Kidney epithelial cell (primary cell): ENCODE measurements at regions not wholly inside any gene's neighbourhood (a gene's known extent, or its start where the extent isn't known, plus 50 kb on each side); places are given as distances from the start of the nearest gene placed in this dataset.

Source experiments
- DNase-seq: peaks from one replicate; pipeline ENCODE4 v3.0.0-alpha.2; 2010; ENCODE audit warnings: low read depth
- H3K27me3 ChIP-seq: 2 replicates; pipeline ENCODE4 v1.6.0; 2011; ENCODE audit warnings: low read length; ENCODE audit not compliant: control insufficient read depth, insufficient read depth
- H3K36me3 ChIP-seq: 2 replicates; pipeline ENCODE4 v1.5.1; 2011; ENCODE audit warnings: low read length; ENCODE audit not compliant: control insufficient read depth, insufficient read depth
- H3K4me3 ChIP-seq: 2 replicates; pipeline ENCODE4 v1.5.1; 2011; ENCODE audit warnings: low read depth, mild to moderate bottlenecking, control low read depth, low read length
- TF ChIP-seq, protein P1 (sequence below): IDR thresholded peaks from 2 replicates; pipeline ENCODE4 v1.5.1; 2011; ENCODE audit warnings: mild to moderate bottlenecking, moderate library complexity, low read length, control low read depth, inconsistent platforms; ENCODE audit not compliant: insufficient read depth, poor library complexity, severe bottlenecking

DNA sequence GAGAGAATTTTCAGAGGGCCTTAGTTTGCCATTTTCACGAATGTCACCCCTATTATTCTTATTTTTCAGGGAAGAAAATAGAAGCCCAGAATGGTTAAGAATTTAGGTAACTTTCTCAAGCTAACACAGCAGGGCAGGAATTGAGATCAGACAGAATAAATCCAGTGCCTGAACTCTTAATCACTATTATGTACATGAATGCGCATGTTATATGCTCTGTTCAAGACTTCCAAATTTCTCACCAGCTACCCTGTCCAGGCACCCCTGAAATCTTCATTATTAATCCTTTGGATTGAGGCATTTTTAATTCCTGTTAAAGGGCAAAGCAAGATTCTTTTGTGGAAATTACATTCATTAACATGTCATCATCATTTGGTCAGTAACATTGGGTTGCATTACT, 218.4 kb downstream of the ACTR3 start:
- Histone ChIP-seq H3K4me3 (no peak overlapping the region), H3K27me3 (no peaks in the 10 kb centered on the region), H3K36me3 (no peaks in the 10 kb centered on the region)
- TF ChIP-seq, protein P1, sequence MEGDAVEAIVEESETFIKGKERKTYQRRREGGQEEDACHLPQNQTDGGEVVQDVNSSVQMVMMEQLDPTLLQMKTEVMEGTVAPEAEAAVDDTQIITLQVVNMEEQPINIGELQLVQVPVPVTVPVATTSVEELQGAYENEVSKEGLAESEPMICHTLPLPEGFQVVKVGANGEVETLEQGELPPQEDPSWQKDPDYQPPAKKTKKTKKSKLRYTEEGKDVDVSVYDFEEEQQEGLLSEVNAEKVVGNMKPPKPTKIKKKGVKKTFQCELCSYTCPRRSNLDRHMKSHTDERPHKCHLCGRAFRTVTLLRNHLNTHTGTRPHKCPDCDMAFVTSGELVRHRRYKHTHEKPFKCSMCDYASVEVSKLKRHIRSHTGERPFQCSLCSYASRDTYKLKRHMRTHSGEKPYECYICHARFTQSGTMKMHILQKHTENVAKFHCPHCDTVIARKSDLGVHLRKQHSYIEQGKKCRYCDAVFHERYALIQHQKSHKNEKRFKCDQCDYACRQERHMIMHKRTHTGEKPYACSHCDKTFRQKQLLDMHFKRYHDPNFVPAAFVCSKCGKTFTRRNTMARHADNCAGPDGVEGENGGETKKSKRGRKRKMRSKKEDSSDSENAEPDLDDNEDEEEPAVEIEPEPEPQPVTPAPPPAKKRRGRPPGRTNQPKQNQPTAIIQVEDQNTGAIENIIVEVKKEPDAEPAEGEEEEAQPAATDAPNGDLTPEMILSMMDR = no peak
- DNase-seq = no peak

DNA sequence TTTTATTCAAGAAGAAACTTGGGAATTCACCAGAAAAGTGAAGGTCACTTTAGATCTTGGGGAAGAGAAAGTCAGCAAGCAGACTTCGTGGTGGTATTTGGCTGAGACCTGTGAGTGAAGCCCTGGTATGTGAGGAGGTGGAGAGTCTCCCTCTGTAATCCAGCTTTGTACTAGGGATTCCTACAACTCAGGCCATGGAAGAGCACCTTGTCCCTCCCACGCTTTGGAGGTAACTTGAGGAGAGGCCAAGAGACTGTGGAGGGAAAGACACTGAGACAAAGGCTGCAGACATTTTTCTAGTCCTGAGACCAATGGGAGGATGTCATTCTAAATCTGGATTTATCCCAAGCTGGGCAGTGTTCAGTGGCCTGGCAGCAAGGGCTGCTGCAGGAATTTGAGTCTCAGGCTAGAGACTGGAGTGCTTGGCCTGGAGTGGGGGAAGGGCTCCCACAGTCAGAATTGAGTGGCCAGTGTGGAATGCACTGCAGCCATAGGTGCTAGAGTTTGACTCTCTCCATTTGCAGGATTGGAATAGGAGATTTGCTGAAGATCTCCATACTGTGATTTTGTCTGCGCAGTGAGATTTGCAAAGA, 219.0 kb downstream of the ACTR3 start:
- TF ChIP-seq, protein P1 = no peak
- no peak for DNase-seq
- Histone ChIP-seq H3K4me3 (no peak overlapping the region), H3K36me3 (no peaks in the 10 kb centered on the region), H3K27me3 (no peaks in the 10 kb centered on the region)

DNA sequence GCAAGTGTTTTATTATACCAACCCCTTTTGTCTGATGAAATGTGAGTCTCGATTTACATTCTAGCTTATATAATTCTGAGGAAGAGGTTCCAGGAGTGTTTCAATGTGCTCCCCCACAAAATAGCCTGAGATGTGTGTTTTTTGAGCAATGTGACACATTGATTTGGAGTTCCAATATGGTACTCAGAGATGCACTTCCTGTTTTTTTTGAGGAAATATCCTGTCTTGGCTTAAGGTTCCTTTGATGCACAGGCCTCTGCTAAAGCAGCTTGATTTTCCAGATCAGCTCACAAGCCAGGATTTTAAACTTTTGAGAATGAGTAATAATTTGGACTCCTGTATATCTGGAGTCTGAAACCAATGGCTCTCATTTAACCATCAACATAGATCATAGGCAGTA, 221.4 kb downstream of the ACTR3 start:
- no peak overlapping the region for H3K4me3 ChIP-seq
- H3K27me3 ChIP-seq = no peaks in the 10 kb centered on the region
- H3K36me3 ChIP-seq = no peaks in the 10 kb centered on the region
- TF ChIP-seq, protein P1 = no peak
- no peak for DNase-seq

DNA sequence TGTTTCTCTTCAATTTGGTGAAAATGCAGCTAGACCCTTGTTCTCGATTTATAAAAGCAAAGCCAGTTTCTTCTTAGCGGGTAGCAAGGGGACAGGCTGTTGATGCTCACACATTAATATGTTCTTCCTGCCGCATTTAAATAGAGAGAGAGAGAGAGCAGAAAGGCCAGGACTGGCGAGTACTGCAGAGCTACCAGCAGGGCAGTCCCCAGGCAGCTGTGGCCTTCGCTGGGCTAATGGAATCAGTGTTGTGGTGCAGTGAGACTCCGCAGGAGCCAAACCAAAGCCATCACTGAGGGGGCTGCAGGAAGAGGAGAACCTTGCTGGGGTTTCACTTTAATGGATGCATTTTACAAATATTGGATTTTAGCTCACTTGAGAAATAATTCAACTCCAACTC, 223.6 kb downstream of the ACTR3 start:
- Histone ChIP-seq H3K27me3 (no peaks in the 10 kb centered on the region), H3K36me3 (no peaks in the 10 kb centered on the region), H3K4me3 (no peak overlapping the region)
- TF ChIP-seq, protein P1 = no peak
- no peak for DNase-seq

DNA sequence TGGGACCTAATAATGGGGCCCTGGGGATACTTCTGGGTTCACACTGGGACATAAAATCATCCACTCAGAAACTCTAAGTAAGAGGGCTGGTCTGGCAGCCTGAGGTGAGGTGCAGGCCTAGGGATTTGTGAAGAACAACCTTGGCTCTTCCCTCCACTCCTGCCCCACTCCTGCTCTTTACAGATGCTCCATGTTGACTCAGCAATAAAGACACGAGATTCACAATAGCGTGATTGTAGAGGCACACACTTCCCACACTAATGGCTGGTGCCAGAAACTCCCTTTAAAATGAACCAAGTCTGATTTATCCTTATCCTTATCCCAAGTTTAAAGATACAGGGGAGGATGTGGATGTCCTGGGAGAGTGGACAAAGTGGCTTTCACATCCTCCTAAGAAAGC, 228.2 kb downstream of the ACTR3 start:
- no peak for DNase-seq
- H3K4me3 ChIP-seq = no peak overlapping the region
- TF ChIP-seq, protein P1 = no peak
- no peaks in the 10 kb centered on the region for H3K27me3 ChIP-seq
- no peaks in the 10 kb centered on the region for H3K36me3 ChIP-seq

DNA sequence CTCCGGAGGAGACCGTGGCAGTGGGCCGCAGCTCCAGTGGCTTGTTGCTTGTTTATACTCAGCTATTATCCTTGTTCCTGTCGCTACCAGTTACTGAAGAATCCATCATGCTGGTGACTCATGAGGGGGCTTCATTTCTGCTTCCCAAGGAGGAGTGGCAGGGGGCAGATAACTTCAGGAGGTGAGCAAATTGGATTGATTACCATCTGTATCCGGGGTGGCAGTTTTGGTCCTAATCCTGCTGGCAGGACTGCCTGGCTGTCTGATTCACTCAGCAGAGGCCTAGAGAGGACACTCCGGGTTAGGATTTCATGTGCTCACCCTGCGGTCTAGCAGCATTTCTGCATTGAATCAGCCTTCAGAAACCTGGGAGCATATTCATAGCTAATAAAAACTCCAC, 230.0 kb downstream of the ACTR3 start:
- TF ChIP-seq, protein P1 = no peak

More for the DNA sequence above, 230.0 kb downstream of the ACTR3 start:
- no peak for DNase-seq
- Histone ChIP-seq H3K27me3 (no peaks in the 10 kb centered on the region), H3K36me3 (no peaks in the 10 kb centered on the region), H3K4me3 (no peak overlapping the region)
